ENCODE measurements at regions not wholly inside any gene's neighbourhood (a gene's known extent, or its start where the extent isn't known, plus 50 kb on each side); places are given as distances from the start of the nearest gene placed in this dataset.

DNA sequence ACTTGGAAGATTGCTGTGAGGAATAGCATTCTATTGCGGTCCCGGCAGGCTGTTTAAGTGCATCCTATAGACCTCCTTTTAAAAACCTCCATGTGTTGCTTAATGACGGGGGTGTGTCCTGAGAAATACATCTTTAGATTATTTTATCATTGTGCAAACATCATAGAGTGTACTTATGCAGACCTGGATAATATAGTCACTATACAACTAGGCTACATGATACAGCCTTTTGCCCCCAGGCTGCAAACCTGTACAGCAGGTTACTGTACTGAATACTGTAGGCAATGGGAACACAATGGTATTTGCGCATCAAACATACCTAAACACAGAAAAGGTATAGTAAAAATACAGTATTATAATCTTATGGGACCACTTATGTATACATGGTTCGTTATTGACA is 175.6 kb downstream of the RNF144B start:
- ChIA-PET CTCF (no interaction called here), POLR2A (no interaction called here)
- H4K20me1 ChIP-seq (replicated peaks; ENCODE audit: control insufficient read depth, extremely low read depth, insufficient read depth, low read length), result no peaks in the 10 kb centered on the region
- H3K9me1 ChIP-seq (replicated peaks; ENCODE audit: control insufficient read depth, extremely low read depth, insufficient read depth, low read length), result no peaks in the 10 kb centered on the region
- no peak overlapping the region for H3K4me3 ChIP-seq (replicated peaks in 1 of 3; ENCODE audit: insufficient read depth in 1 of 3, low read depth in 1 of 3, low read length in 3 of 3)
- no peaks in the 10 kb centered on the region for H3K36me3 ChIP-seq (ENCODE audit: control insufficient read depth in 2 of 2, extremely low read depth in 1 of 2, insufficient read depth in 2 of 2, low read length in 2 of 2)
- no peak overlapping the region for H2AFZ ChIP-seq (ENCODE audit: low read depth, low read length)
- TF ChIP-seq JUN (IDR thresholded peaks at IDR 0.05; ENCODE audit: borderline replicate concordance, insufficient read depth, insufficient read length, low read depth) (no peak), FOS (IDR thresholded peaks at IDR 0.05; ENCODE audit: borderline replicate concordance, insufficient read depth, low read length) (no peak), EZH2 (IDR thresholded peaks at IDR 0.05; ENCODE audit: borderline replicate concordance, low read depth, low read length, severe bottlenecking) (no peak), GATA2 (IDR thresholded peaks at IDR 0.05; ENCODE audit: insufficient read depth, insufficient read length, low read depth, low read length) (no peak), MYC (IDR thresholded peaks at IDR 0.05; ENCODE audit: low read depth, low read length) (no peak), POLR2AphosphoS5 (IDR thresholded peaks at IDR 0.05; ENCODE audit: insufficient read depth, low read depth, low read length) (no peak), POLR2A (IDR thresholded peaks at IDR 0.05; ENCODE audit: low read depth, low read length) (no peak)
- TF ChIP-seq, protein P1, sequence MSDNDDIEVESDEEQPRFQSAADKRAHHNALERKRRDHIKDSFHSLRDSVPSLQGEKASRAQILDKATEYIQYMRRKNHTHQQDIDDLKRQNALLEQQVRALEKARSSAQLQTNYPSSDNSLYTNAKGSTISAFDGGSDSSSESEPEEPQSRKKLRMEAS (IDR thresholded peaks at IDR 0.05; ENCODE audit: insufficient read depth, insufficient read length), result no peak
- TF ChIP-seq, protein P2, sequence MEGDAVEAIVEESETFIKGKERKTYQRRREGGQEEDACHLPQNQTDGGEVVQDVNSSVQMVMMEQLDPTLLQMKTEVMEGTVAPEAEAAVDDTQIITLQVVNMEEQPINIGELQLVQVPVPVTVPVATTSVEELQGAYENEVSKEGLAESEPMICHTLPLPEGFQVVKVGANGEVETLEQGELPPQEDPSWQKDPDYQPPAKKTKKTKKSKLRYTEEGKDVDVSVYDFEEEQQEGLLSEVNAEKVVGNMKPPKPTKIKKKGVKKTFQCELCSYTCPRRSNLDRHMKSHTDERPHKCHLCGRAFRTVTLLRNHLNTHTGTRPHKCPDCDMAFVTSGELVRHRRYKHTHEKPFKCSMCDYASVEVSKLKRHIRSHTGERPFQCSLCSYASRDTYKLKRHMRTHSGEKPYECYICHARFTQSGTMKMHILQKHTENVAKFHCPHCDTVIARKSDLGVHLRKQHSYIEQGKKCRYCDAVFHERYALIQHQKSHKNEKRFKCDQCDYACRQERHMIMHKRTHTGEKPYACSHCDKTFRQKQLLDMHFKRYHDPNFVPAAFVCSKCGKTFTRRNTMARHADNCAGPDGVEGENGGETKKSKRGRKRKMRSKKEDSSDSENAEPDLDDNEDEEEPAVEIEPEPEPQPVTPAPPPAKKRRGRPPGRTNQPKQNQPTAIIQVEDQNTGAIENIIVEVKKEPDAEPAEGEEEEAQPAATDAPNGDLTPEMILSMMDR (IDR thresholded peaks at IDR 0.05; ENCODE audit: extremely low read depth in 1 of 2, insufficient read depth in 1 of 2, low read depth in 1 of 2, low read length in 2 of 2), result no peak
- peaks cover 0 to 3% of the 10 kb centered on the region in 2 experiments for H3K27me3 ChIP-seq (ENCODE audit: control insufficient read depth in 2 of 2, insufficient read depth in 2 of 2, low read length in 2 of 2)
- no TSS peak for BruUV-seq (replicated peaks)
- FAIRE-seq (no peak), DNase-seq (ENCODE audit: low read depth, low spot score) (no peak)
- H3K4me2 ChIP-seq (ENCODE audit: insufficient read depth, low read length), result no peak overlapping the region
- intact Hi-C loops (cut with micrococcal nuclease) (no loop called here), dilution Hi-C loops (cut with MboI; ENCODE audit: extremely low pct_ligation_motif_present, low sequenced_read_pairs) (no loop called here)
- H3K9ac ChIP-seq (replicated peaks; ENCODE audit: extremely low read depth, insufficient read depth, low read length), result no peak overlapping the region
- no peaks in the 10 kb centered on the region for H3K79me2 ChIP-seq (ENCODE audit: control insufficient read depth, insufficient read depth, low read length)
- H3K27ac ChIP-seq (ENCODE audit: insufficient read depth, low read depth, low read length), result no peak overlapping the region
- no peaks in the 10 kb centered on the region for H3K9me3 ChIP-seq (replicated peaks; ENCODE audit: control insufficient read depth, insufficient read depth, low read length)
- no peaks in the 10 kb centered on the region for H3K4me1 ChIP-seq (ENCODE audit: control insufficient read depth, extremely low read depth, insufficient read depth, low read length)

Measured in endothelial cell of umbilical vein (primary cell).